Neural cell (in vitro differentiated cells): ENCODE measurements at regions not wholly inside any gene's neighbourhood (a gene's known extent, or its start where the extent isn't known, plus 50 kb on each side); places are given as distances from the start of the nearest gene placed in this dataset.

Source experiments
- H2AFZ ChIP-seq: fragments of 200-600, 300-800 bp; sonication (generic), shearing (Covaris generic); 2 replicates; pipeline ENCODE4 v1.6.0; 2014; ENCODE audit warnings: low read depth, mild to moderate bottlenecking, antibody characterized with exemption, low read length, moderate library complexity
- H3F3A ChIP-seq: fragments of 200-600 bp; shearing (Covaris generic); 2 replicates; pipeline ENCODE4 v1.6.1; 2016; ENCODE audit warnings: mild to moderate bottlenecking, moderate library complexity, mixed read lengths, antibody characterized with exemption, low read length; ENCODE audit not compliant: insufficient read depth, poor library complexity, severe bottlenecking
- H3K27ac ChIP-seq: fragments of 200-600, 300-800 bp; sonication (generic), shearing (Covaris generic); 2 replicates; pipeline ENCODE4 v1.5.1; 2014; ENCODE audit warnings: mild to moderate bottlenecking, low read length, moderate library complexity
- H3K27me3 ChIP-seq: fragments of 300-800, 200-600 bp; sonication (generic), shearing (Covaris generic); 2 replicates; pipeline ENCODE4 v1.6.0; 2014; ENCODE audit warnings: mild to moderate bottlenecking, low read depth, low read length, moderate library complexity; ENCODE audit not compliant: insufficient read depth
- H3K36me3 ChIP-seq: fragments of 300-800, 200-600 bp; sonication (generic), shearing (Covaris generic); 2 replicates; pipeline ENCODE4 v1.5.1; 2014; ENCODE audit warnings: mild to moderate bottlenecking, antibody characterized with exemption, low read length, moderate library complexity; ENCODE audit not compliant: insufficient read depth
- H3K4me2 ChIP-seq: fragments of 300-800, 200-600 bp; sonication (generic), shearing (Covaris generic); 2 replicates; pipeline ENCODE4 v1.6.0; 2014; ENCODE audit warnings: mild to moderate bottlenecking, low read length
- H3K4me3 ChIP-seq: fragments of 300-800, 200-600 bp; sonication (generic), shearing (Covaris generic); 2 replicates; pipeline ENCODE4 v1.5.1; 2014; ENCODE audit warnings: mild to moderate bottlenecking, low read length, moderate library complexity
- H3K79me2 ChIP-seq: fragments of 200-600 bp; shearing (Covaris generic); replicated peaks from 2 replicates; pipeline ENCODE4 v1.6.0; 2014; ENCODE audit warnings: mild to moderate bottlenecking, low read length, moderate library complexity; ENCODE audit not compliant: insufficient read depth
- H3K9ac ChIP-seq: fragments of 300-800, 200-600 bp; sonication (generic), shearing (Covaris generic); 2 replicates; pipeline ENCODE4 v1.6.1; 2016; ENCODE audit warnings: mild to moderate bottlenecking, low read length, mixed read lengths
- H3K9me2 ChIP-seq: fragments of 200-600 bp; shearing (Covaris generic); 2 replicates; pipeline ENCODE4 v1.6.1; 2016; ENCODE audit warnings: mild to moderate bottlenecking, low read length, mixed read lengths; ENCODE audit not compliant: insufficient read depth
- H3K9me3 ChIP-seq: fragments of 200-600, 300-800 bp; sonication (generic), shearing (Covaris generic); 2 replicates; pipeline ENCODE4 v1.6.1; 2016; ENCODE audit warnings: mild to moderate bottlenecking, mixed run types, low read length, moderate library complexity, mixed read lengths
- H4K20me1 ChIP-seq: fragments of 200-600 bp; shearing (Covaris generic); 2 replicates; pipeline ENCODE4 v1.6.1; 2016; ENCODE audit warnings: mild to moderate bottlenecking, mixed run types; ENCODE audit not compliant: insufficient read depth
- CTCF ChIP-seq: fragments of 450-650 bp; IDR thresholded peaks from 2 replicates; pipeline ENCODE4 v1.5.1; 2014; ENCODE audit warnings: antibody characterized with exemption, mild to moderate bottlenecking, moderate library complexity; ENCODE audit not compliant: poor library complexity, severe bottlenecking
- EP300 ChIP-seq: fragments of 450-650 bp; conservative IDR thresholded peaks from 2 replicates; pipeline ENCODE4 v1.6.1; 2014; ENCODE audit warnings: antibody characterized with exemption, mild to moderate bottlenecking, moderate library complexity; ENCODE audit not compliant: poor library complexity, severe bottlenecking
- EZH2 ChIP-seq: fragments of 200-600, 300-800 bp; shearing (Covaris generic), sonication (generic); IDR thresholded peaks from 2 replicates; pipeline ENCODE4 v1.6.1; 2014; ENCODE audit warnings: antibody characterized with exemption, low read length, borderline replicate concordance, mild to moderate bottlenecking; ENCODE audit not compliant: insufficient read depth, poor library complexity, severe bottlenecking
- MXI1 ChIP-seq: fragments of 450-650 bp; conservative IDR thresholded peaks from 2 replicates; pipeline ENCODE4 v1.6.1; 2014; ENCODE audit warnings: antibody characterized with exemption, mild to moderate bottlenecking; ENCODE audit not compliant: poor library complexity, severe bottlenecking
- RAD21 ChIP-seq: fragments of 450-650 bp; conservative IDR thresholded peaks from 2 replicates; pipeline ENCODE4 v1.6.1; 2014; ENCODE audit warnings: antibody characterized with exemption, mild to moderate bottlenecking, moderate library complexity
- TAF1 ChIP-seq: IDR thresholded peaks from 2 replicates; pipeline ENCODE4 v1.6.1; 2012; ENCODE audit warnings: low read depth
- TF ChIP-seq, protein P1 (sequence below): IDR thresholded peaks from 2 replicates; pipeline ENCODE4 v1.6.1; 2012; ENCODE audit warnings: borderline replicate concordance

GRCh38 chr6:137683916-137684315 is 183.1 kb upstream of the TNFAIP3 start:
- H3K36me3 ChIP-seq, result no peaks in the 10 kb centered on the region
- no peak for TF ChIP-seq MXI1
- no peak for TF ChIP-seq EZH2
- no peak for TF ChIP-seq CTCF
- TF ChIP-seq TAF1, result no peak
- no peak for TF ChIP-seq EP300
- H4K20me1 ChIP-seq, result no peaks in the 10 kb centered on the region

DNA sequence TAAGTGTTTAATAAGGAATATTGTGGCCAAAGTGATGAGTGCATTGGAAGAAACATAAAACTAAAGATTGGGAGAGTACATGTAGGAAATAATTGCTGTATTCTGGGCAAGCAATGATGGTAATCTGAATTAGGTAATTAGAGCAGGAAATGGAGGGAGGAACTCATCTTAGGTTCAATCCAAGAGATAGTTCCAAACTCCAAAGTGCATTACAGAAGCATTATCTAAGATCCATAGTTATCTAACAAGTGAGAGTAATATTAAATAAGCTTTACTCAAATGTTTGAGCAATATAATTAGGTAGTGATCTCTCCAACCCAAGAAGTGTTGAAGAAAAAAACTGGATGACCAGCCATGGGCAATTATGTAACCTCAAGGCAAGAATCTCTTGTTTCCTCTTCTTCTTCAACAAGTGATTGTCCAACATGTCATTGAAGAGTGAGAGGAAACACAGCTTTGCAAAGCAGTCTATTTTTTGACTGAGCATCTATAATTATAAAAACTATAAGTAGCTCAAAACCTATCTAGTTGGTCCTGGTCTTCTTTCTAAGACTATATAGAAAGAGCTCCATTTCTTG is 181.2 kb upstream of the TNFAIP3 start:
- Histone ChIP-seq H2AFZ (no peak overlapping the region), H3K27ac (no peak overlapping the region), H3K36me3 (no peaks in the 10 kb centered on the region), H3K9ac (no peak overlapping the region), H3K27me3 (no peaks in the 10 kb centered on the region), H4K20me1 (no peaks in the 10 kb centered on the region), H3K9me2 (no peaks in the 10 kb centered on the region), H3K9me3 (no peaks in the 10 kb centered on the region), H3K79me2 (no peaks in the 10 kb centered on the region), H3K4me3 (no peak overlapping the region), H3K4me2 (no peak overlapping the region), H3F3A (no peaks in the 10 kb centered on the region)
- TF ChIP-seq TAF1 (no peak), RAD21 (no peak), CTCF (no peak)
- TF ChIP-seq, protein P1, sequence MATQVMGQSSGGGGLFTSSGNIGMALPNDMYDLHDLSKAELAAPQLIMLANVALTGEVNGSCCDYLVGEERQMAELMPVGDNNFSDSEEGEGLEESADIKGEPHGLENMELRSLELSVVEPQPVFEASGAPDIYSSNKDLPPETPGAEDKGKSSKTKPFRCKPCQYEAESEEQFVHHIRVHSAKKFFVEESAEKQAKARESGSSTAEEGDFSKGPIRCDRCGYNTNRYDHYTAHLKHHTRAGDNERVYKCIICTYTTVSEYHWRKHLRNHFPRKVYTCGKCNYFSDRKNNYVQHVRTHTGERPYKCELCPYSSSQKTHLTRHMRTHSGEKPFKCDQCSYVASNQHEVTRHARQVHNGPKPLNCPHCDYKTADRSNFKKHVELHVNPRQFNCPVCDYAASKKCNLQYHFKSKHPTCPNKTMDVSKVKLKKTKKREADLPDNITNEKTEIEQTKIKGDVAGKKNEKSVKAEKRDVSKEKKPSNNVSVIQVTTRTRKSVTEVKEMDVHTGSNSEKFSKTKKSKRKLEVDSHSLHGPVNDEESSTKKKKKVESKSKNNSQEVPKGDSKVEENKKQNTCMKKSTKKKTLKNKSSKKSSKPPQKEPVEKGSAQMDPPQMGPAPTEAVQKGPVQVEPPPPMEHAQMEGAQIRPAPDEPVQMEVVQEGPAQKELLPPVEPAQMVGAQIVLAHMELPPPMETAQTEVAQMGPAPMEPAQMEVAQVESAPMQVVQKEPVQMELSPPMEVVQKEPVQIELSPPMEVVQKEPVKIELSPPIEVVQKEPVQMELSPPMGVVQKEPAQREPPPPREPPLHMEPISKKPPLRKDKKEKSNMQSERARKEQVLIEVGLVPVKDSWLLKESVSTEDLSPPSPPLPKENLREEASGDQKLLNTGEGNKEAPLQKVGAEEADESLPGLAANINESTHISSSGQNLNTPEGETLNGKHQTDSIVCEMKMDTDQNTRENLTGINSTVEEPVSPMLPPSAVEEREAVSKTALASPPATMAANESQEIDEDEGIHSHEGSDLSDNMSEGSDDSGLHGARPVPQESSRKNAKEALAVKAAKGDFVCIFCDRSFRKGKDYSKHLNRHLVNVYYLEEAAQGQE, result no peak

More at GRCh38 chr6:137683916-137684315, 183.1 kb upstream of the TNFAIP3 start:
- H3K9me3 ChIP-seq, result no peaks in the 10 kb centered on the region
- H3K27ac ChIP-seq, result no peak overlapping the region
- no peaks in the 10 kb centered on the region for H3K79me2 ChIP-seq
- no peaks in the 10 kb centered on the region for H3F3A ChIP-seq
- no peak overlapping the region for H3K9ac ChIP-seq
- no peaks in the 10 kb centered on the region for H3K9me2 ChIP-seq
- H2AFZ ChIP-seq, result no peak overlapping the region
- no peaks in the 10 kb centered on the region for H3K27me3 ChIP-seq
- H3K4me2 ChIP-seq, result no peak overlapping the region
- H3K4me3 ChIP-seq, result no peak overlapping the region
